ENCODE measurements at regions not wholly inside any gene's neighbourhood (a gene's known extent, or its start where the extent isn't known, plus 50 kb on each side); places are given as distances from the start of the nearest gene placed in this dataset.

- Histone ChIP-seq H3K4me1 (ENCODE audit: control insufficient read depth in 2 of 3, insufficient read depth in 2 of 3, low read depth in 1 of 3, low read length in 3 of 3) (no peaks in the 10 kb centered on the region), H3K27ac (ENCODE audit: low read depth in 2 of 2, low read length in 2 of 2) (no peak overlapping the region), H3K9me3 (ENCODE audit: control insufficient read depth in 2 of 3, insufficient read depth in 1 of 3, low read length in 3 of 3) (peaks cover 0 to 8% (median 0%) of the 10 kb centered on the region in 3 donors), H3K27me3 (ENCODE audit: control insufficient read depth, insufficient read depth, low read length) (no peaks in the 10 kb centered on the region), H3K36me3 (ENCODE audit: control insufficient read depth in 2 of 3, insufficient read depth in 3 of 3, low read length in 3 of 3) (no peaks in the 10 kb centered on the region), H3K4me3 (ENCODE audit: low read length in 3 of 3) (no peak overlapping the region), H3K9ac (ENCODE audit: low read length in 3 of 3) (no peak overlapping the region)
- intact Hi-C loops (cut with DNase I), result no loop called here
- no peak for DNase-seq
- TF ChIP-seq CTCF (IDR thresholded peaks at IDR 0.05; ENCODE audit: borderline replicate concordance, extremely low read depth, insufficient read depth), result no peak
- FAIRE-seq, result no peak
These were observed 118.8 kb upstream of the ANXA10 start for GRCh38 chr4:167973513-167973912.

- H3K27me3 ChIP-seq (ENCODE audit: control insufficient read depth, insufficient read depth, low read length), result no peaks in the 10 kb centered on the region
- DNase-seq, result no peak
- H3K27ac ChIP-seq (ENCODE audit: low read depth in 2 of 2, low read length in 2 of 2), result no peak overlapping the region
- no peaks in the 10 kb centered on the region for H3K36me3 ChIP-seq (ENCODE audit: control insufficient read depth in 2 of 3, insufficient read depth in 3 of 3, low read length in 3 of 3)
- no peak overlapping the region for H3K4me3 ChIP-seq (ENCODE audit: low read length in 3 of 3)
- no peak for FAIRE-seq
- peaks cover 0 to 3% (median 0%) of the 10 kb centered on the region in 3 donors for H3K9me3 ChIP-seq (ENCODE audit: control insufficient read depth in 2 of 3, insufficient read depth in 1 of 3, low read length in 3 of 3)
- intact Hi-C loops (cut with DNase I), result no loop called here
- TF ChIP-seq CTCF (IDR thresholded peaks at IDR 0.05; ENCODE audit: borderline replicate concordance, extremely low read depth, insufficient read depth), result no peak
- no peaks in the 10 kb centered on the region for H3K4me1 ChIP-seq (ENCODE audit: control insufficient read depth in 2 of 3, insufficient read depth in 2 of 3, low read depth in 1 of 3, low read length in 3 of 3)
- no peak overlapping the region for H3K9ac ChIP-seq (ENCODE audit: low read length in 3 of 3)
These were observed 106.8 kb upstream of the ANXA10 start for GRCh38 chr4:167985565-167985964.

GRCh38 chr4:167986044-167986443 lies 106.3 kb upstream of the ANXA10 start:
- Histone ChIP-seq H3K36me3 (ENCODE audit: control insufficient read depth in 2 of 3, insufficient read depth in 3 of 3, low read length in 3 of 3) (no peaks in the 10 kb centered on the region), H3K9ac (ENCODE audit: low read length in 3 of 3) (no peak overlapping the region), H3K9me3 (ENCODE audit: control insufficient read depth in 2 of 3, insufficient read depth in 1 of 3, low read length in 3 of 3) (peaks cover 0 to 3% (median 0%) of the 10 kb centered on the region in 3 donors), H3K4me3 (ENCODE audit: low read length in 3 of 3) (no peak overlapping the region), H3K27me3 (ENCODE audit: control insufficient read depth, insufficient read depth, low read length) (no peaks in the 10 kb centered on the region), H3K27ac (ENCODE audit: low read depth in 2 of 2, low read length in 2 of 2) (no peak overlapping the region), H3K4me1 (ENCODE audit: control insufficient read depth in 2 of 3, insufficient read depth in 2 of 3, low read depth in 1 of 3, low read length in 3 of 3) (no peaks in the 10 kb centered on the region)
- intact Hi-C loops (cut with DNase I), result no loop called here
- no peak for DNase-seq
- TF ChIP-seq CTCF (IDR thresholded peaks at IDR 0.05; ENCODE audit: borderline replicate concordance, extremely low read depth, insufficient read depth), result no peak
- no peak for FAIRE-seq

- no peak for TF ChIP-seq CTCF (IDR thresholded peaks at IDR 0.05; ENCODE audit: borderline replicate concordance, extremely low read depth, insufficient read depth)
- intact Hi-C loops (cut with DNase I), result no loop called here
- H3K9ac ChIP-seq (ENCODE audit: low read length in 3 of 3), result no peak overlapping the region
- no peak for FAIRE-seq
- H3K4me3 ChIP-seq (ENCODE audit: low read length in 3 of 3), result no peak overlapping the region
- H3K27ac ChIP-seq (ENCODE audit: low read depth in 2 of 2, low read length in 2 of 2), result no peak overlapping the region
- no peak for DNase-seq
- H3K9me3 ChIP-seq (ENCODE audit: control insufficient read depth in 2 of 3, insufficient read depth in 1 of 3, low read length in 3 of 3), result peaks cover 0 to 3% (median 0%) of the 10 kb centered on the region in 3 donors
- no peaks in the 10 kb centered on the region for H3K27me3 ChIP-seq (ENCODE audit: control insufficient read depth, insufficient read depth, low read length)
- H3K36me3 ChIP-seq (ENCODE audit: control insufficient read depth in 2 of 3, insufficient read depth in 3 of 3, low read length in 3 of 3), result no peaks in the 10 kb centered on the region
- H3K4me1 ChIP-seq (ENCODE audit: control insufficient read depth in 2 of 3, insufficient read depth in 2 of 3, low read depth in 1 of 3, low read length in 3 of 3), result no peaks in the 10 kb centered on the region
These were observed 105.1 kb upstream of the ANXA10 start for GRCh38 chr4:167987285-167987684.

All from kidney (tissue), 13 donors.